Peyer's patch (tissue), 4 donors: ENCODE measurements at regions not wholly inside any gene's neighbourhood (a gene's known extent, or its start where the extent isn't known, plus 50 kb on each side); places are given as distances from the start of the nearest gene placed in this dataset.

ENCODE experiments used
- POLR2A ChIP-seq, 2 donors: fragments of 450-650 bp; IDR thresholded peaks; one replicate each; pipeline ENCODE4 v1.5.1; 2017; ENCODE audit warnings: antibody characterized with exemption in 2 of 2, mild to moderate bottlenecking in 2 of 2, moderate library complexity in 2 of 2
- TF ChIP-seq, protein P1 (sequence below), 6 experiments: fragments of 450-650 bp in 4 of 6; fragments of 200-600 bp in 2 of 6; sonication (generic) in 1 of 6; IDR thresholded peaks; one replicate each; pipeline ENCODE4 v1.5.1; 2017 to 2019; ENCODE audit warnings: antibody characterized with exemption in 6 of 6, mild to moderate bottlenecking in 3 of 6, moderate library complexity in 1 of 6

DNA sequence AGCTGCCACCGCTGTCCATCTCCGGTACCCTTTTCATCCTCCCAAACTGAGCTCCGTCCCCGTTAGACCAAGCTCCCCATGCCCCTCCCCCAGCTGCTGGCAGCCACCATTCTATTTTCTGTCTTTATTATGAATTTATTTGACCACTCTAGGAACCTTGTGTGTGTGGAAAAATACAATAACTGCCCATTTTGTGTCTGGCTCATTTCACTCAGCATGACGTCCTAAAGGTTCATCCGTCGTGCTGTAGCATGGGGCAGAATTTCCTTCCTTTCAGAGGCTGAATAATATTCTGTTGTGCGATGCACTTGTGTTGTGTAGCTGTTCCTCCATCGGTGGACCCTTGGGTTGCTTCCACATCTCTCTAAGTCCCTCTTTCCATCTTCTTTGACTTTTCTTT is 263.1 kb downstream of the SEC14L1 start:
- TF ChIP-seq, protein P1, sequence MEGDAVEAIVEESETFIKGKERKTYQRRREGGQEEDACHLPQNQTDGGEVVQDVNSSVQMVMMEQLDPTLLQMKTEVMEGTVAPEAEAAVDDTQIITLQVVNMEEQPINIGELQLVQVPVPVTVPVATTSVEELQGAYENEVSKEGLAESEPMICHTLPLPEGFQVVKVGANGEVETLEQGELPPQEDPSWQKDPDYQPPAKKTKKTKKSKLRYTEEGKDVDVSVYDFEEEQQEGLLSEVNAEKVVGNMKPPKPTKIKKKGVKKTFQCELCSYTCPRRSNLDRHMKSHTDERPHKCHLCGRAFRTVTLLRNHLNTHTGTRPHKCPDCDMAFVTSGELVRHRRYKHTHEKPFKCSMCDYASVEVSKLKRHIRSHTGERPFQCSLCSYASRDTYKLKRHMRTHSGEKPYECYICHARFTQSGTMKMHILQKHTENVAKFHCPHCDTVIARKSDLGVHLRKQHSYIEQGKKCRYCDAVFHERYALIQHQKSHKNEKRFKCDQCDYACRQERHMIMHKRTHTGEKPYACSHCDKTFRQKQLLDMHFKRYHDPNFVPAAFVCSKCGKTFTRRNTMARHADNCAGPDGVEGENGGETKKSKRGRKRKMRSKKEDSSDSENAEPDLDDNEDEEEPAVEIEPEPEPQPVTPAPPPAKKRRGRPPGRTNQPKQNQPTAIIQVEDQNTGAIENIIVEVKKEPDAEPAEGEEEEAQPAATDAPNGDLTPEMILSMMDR (IDR thresholded peaks at IDR 0.05) = no peak
- no peak for TF ChIP-seq POLR2A (IDR thresholded peaks at IDR 0.05)
